H1 (cell line): ENCODE measurements at regions not wholly inside any gene's neighbourhood (a gene's known extent, or its start where the extent isn't known, plus 50 kb on each side); places are given as distances from the start of the nearest gene placed in this dataset.

Source experiments
- CTCF ChIA-PET: fragments of 300-600 bp; sonication (Branson Sonifier 250); formaldehyde crosslinking; loops from one replicate; lab custom pipeline; 2021; ENCODE audit not compliant: partially characterized antibody; lab: Charles Lee
- POLR2A ChIA-PET: fragments of 300-600 bp; sonication (Branson Sonifier 250); formaldehyde crosslinking; loops from one replicate; lab custom pipeline; 2021; ENCODE audit warnings: inconsistent platforms; ENCODE audit not compliant: partially characterized antibody; lab: Charles Lee
- DNase-seq, 2 experiments: peaks; one replicate each; pipeline versions ENCODE4 v3.0.0 to v3.0.0-alpha.2; 2010 to 2022; ENCODE audit warnings: low spot score in 2 of 2, low read depth in 1 of 2, mixed read lengths in 1 of 2
- FAIRE-seq: peaks from 2 replicates; lab custom pipeline; 2011; peaks lifted over from hg19 to GRCh38; lab: Jason Lieb, UNC
- H2AFZ ChIP-seq: 2 replicates; pipeline ENCODE4 v1.8.1; 2012; ENCODE audit warnings: low read length, inconsistent platforms
- H2AK5ac ChIP-seq: 2 replicates; pipeline ENCODE4 v1.6.1; 2013; ENCODE audit warnings: low read depth, low read length
- H2BK120ac ChIP-seq: replicated peaks from 2 replicates; pipeline ENCODE3; 2013; ENCODE audit warnings: low read depth, low read length, inconsistent platforms
- H2BK12ac ChIP-seq: 2 replicates; pipeline ENCODE4 v1.6.1; 2013; ENCODE audit warnings: low read depth, low read length
- H2BK15ac ChIP-seq: 2 replicates; pipeline ENCODE4 v1.6.1; 2013; ENCODE audit warnings: low read length
- H2BK20ac ChIP-seq: 2 replicates; pipeline ENCODE4 v1.6.1; 2013; ENCODE audit warnings: low read length
- H2BK5ac ChIP-seq: 2 replicates; pipeline ENCODE4 v1.6.1; 2013; ENCODE audit warnings: low read depth, low read length
- H3K14ac ChIP-seq: 2 replicates; pipeline ENCODE4 v1.6.1; 2013; ENCODE audit warnings: inconsistent platforms; ENCODE audit not compliant: insufficient read length
- H3K18ac ChIP-seq: 2 replicates; pipeline ENCODE4 v1.6.1; 2013; ENCODE audit warnings: low read length; ENCODE audit errors: extremely low read depth
- H3K23ac ChIP-seq: 2 replicates; pipeline ENCODE4 v1.6.1; 2013; ENCODE audit warnings: inconsistent platforms; ENCODE audit not compliant: insufficient read length
- H3K23me2 ChIP-seq: 2 replicates; pipeline ENCODE4 v1.6.1; 2013; ENCODE audit warnings: low read depth, low read length
- H3K27ac ChIP-seq: 2 replicates; pipeline ENCODE4 v1.6.1; 2011; ENCODE audit warnings: low read depth, low read length, inconsistent platforms
- H3K27me3 ChIP-seq, 4 experiments: replicated peaks in 1 of 4; 1 replicate in 1 of 4; 2 replicates in 3 of 4; pipeline versions ENCODE4 v1.6.1 to v1.8.1; 2011 to 2013; ENCODE audit warnings: low read length in 3 of 4, mild to moderate bottlenecking in 3 of 4, inconsistent platforms in 2 of 4, mixed read lengths in 2 of 4, moderate library complexity in 1 of 4; ENCODE audit not compliant: control insufficient read depth in 3 of 4, insufficient read depth in 3 of 4; ENCODE audit errors: extremely low read depth in 1 of 4
- H3K36me3 ChIP-seq, 4 experiments: 2 replicates each; pipeline versions ENCODE4 v1.6.1 to v1.8.1; 2011 to 2013; ENCODE audit warnings: mild to moderate bottlenecking in 4 of 4, low read length in 3 of 4, moderate library complexity in 2 of 4, control low read depth in 1 of 4, inconsistent platforms in 1 of 4; ENCODE audit not compliant: insufficient read depth in 4 of 4, control insufficient read depth in 2 of 4
- H3K4ac ChIP-seq: replicated peaks from 2 replicates; pipeline ENCODE3; 2013; ENCODE audit warnings: low read length, low read depth, mixed read lengths, inconsistent platforms; ENCODE audit not compliant: insufficient read length
- H3K4me1 ChIP-seq, 4 experiments: replicated peaks in 1 of 4; 1 replicate in 1 of 4; 2 replicates in 3 of 4; pipeline versions ENCODE4 v1.6.1 to v1.8.1; 2011 to 2013; ENCODE audit warnings: low read length in 3 of 4, inconsistent platforms in 2 of 4, mixed read lengths in 1 of 4; ENCODE audit not compliant: insufficient read depth in 4 of 4, control insufficient read depth in 3 of 4
- H3K4me2 ChIP-seq, 2 experiments: 2 replicates each; pipeline versions ENCODE4 v1.6.1 to v1.8.1; 2011 to 2013; ENCODE audit warnings: low read depth in 2 of 2, low read length in 2 of 2, control low read depth in 1 of 2, inconsistent platforms in 1 of 2, mild to moderate bottlenecking in 1 of 2; ENCODE audit not compliant: insufficient read depth in 1 of 2
- H3K4me3 ChIP-seq, 4 experiments: fragments of 200-600, 300-600 bp in 1 of 4; sonication (generic), shearing (Covaris generic), sonication (Bioruptor Twin) in 1 of 4; 2 replicates each; pipeline versions ENCODE4 v1.5.1 to v1.8.1; 2011 to 2016; ENCODE audit warnings: low read length in 4 of 4, low read depth in 3 of 4, control low read depth in 2 of 4, inconsistent platforms in 2 of 4, mild to moderate bottlenecking in 2 of 4, mixed read lengths in 1 of 4, moderate library complexity in 1 of 4; ENCODE audit not compliant: insufficient read depth in 2 of 4; ENCODE audit errors: extremely low read depth in 1 of 4
- H3K56ac ChIP-seq: replicated peaks from 2 replicates; pipeline ENCODE3; 2013; ENCODE audit warnings: low read depth, mild to moderate bottlenecking, mixed read lengths, low read length, inconsistent platforms; ENCODE audit not compliant: insufficient read length
- H3K79me1 ChIP-seq: 2 replicates; pipeline ENCODE4 v1.6.1; 2013; ENCODE audit warnings: low read depth, low read length, control low read depth
- H3K79me2 ChIP-seq, 2 experiments: 2 replicates each; pipeline versions ENCODE4 v1.6.1 to v1.8.1; 2012 to 2013; ENCODE audit warnings: low read length in 2 of 2, mild to moderate bottlenecking in 2 of 2, inconsistent platforms in 1 of 2; ENCODE audit not compliant: insufficient read depth in 2 of 2, control insufficient read depth in 1 of 2
- H3K9ac ChIP-seq, 4 experiments: replicated peaks in 1 of 4; 1 replicate in 1 of 4; 2 replicates in 3 of 4; pipeline versions ENCODE4 v1.6.1 to v1.8.1; 2011 to 2013; ENCODE audit warnings: low read depth in 3 of 4, low read length in 3 of 4, control low read depth in 2 of 4, mild to moderate bottlenecking in 2 of 4, moderate library complexity in 2 of 4, inconsistent platforms in 1 of 4; ENCODE audit errors: extremely low read depth in 1 of 4
- H3K9me3 ChIP-seq, 2 experiments: 2 replicates each; pipeline versions ENCODE4 v1.6.1 to v1.8.1; 2012 to 2013; ENCODE audit warnings: mild to moderate bottlenecking in 2 of 2, moderate library complexity in 2 of 2, control low read depth in 1 of 2, inconsistent platforms in 1 of 2, low read depth in 1 of 2, low read length in 1 of 2, mixed read lengths in 1 of 2; ENCODE audit not compliant: insufficient read depth in 2 of 2
- H4K20me1 ChIP-seq, 2 experiments: replicated peaks in 1 of 2; 2 replicates each; pipeline versions ENCODE3 to v1.8.1; 2011 to 2013; ENCODE audit warnings: inconsistent platforms in 2 of 2, low read length in 2 of 2, mild to moderate bottlenecking in 1 of 2; ENCODE audit not compliant: insufficient read depth in 2 of 2, control insufficient read depth in 1 of 2
- H4K5ac ChIP-seq: 2 replicates; pipeline ENCODE4 v1.6.1; 2013; ENCODE audit warnings: low read length, low read depth, mixed read lengths, inconsistent platforms; ENCODE audit not compliant: insufficient read length
- H4K8ac ChIP-seq: 2 replicates; pipeline ENCODE4 v1.8.0; 2013; ENCODE audit warnings: mild to moderate bottlenecking, moderate library complexity, low read length, inconsistent platforms; ENCODE audit not compliant: insufficient read depth; ENCODE audit errors: extremely low read depth
- H4K91ac ChIP-seq: replicated peaks from 2 replicates; pipeline ENCODE3; 2013; ENCODE audit warnings: low read length, mixed read lengths, inconsistent platforms; ENCODE audit not compliant: insufficient read length
- BCL11A ChIP-seq, 2 experiments: IDR thresholded peaks; one replicate each; pipeline ENCODE4 v1.6.1; 2011; ENCODE audit warnings: low read depth in 2 of 2, low read length in 2 of 2, mild to moderate bottlenecking in 2 of 2
- CREB1 ChIP-seq: IDR thresholded peaks from 2 replicates; pipeline ENCODE4 v1.6.1; 2012; ENCODE audit warnings: inconsistent platforms
- EZH2 ChIP-seq: fragments of 200-600 bp; sonication (generic); IDR thresholded peaks from 2 replicates; pipeline ENCODE4 v1.7.1; 2012; ENCODE audit warnings: low read depth, mild to moderate bottlenecking, moderate library complexity, low read length, inconsistent platforms; ENCODE audit not compliant: severe bottlenecking
- FOSL1 ChIP-seq: IDR thresholded peaks from 2 replicates; pipeline ENCODE4 v1.6.1; 2011; ENCODE audit warnings: mild to moderate bottlenecking, low read depth, low read length, moderate library complexity; ENCODE audit not compliant: insufficient read depth
- JUND ChIP-seq: IDR thresholded peaks from 2 replicates; pipeline ENCODE4 v1.6.1; 2011; ENCODE audit warnings: mild to moderate bottlenecking, improper control_type of control experiment, low read length
- POLR2A ChIP-seq, 2 experiments: IDR thresholded peaks; 1 replicate in 1 of 2; 2 replicates in 1 of 2; pipeline ENCODE4 v1.6.1; 2011; ENCODE audit warnings: low read depth in 2 of 2, low read length in 2 of 2, mild to moderate bottlenecking in 2 of 2; ENCODE audit errors: control extremely low read depth in 1 of 2
- POLR2AphosphoS5 ChIP-seq: IDR thresholded peaks from 2 replicates; pipeline ENCODE4 v1.6.1; 2011; ENCODE audit warnings: low read depth, low read length
- SP4 ChIP-seq: IDR thresholded peaks from 2 replicates; pipeline ENCODE4 v1.6.1; 2012; ENCODE audit warnings: low read length, inconsistent platforms
- SRF ChIP-seq: IDR thresholded peaks from 2 replicates; pipeline ENCODE4 v1.6.1; 2011; ENCODE audit warnings: mild to moderate bottlenecking, low read depth, low read length, moderate library complexity
- TCF12 ChIP-seq: IDR thresholded peaks from 2 replicates; pipeline ENCODE4 v1.6.1; 2011; ENCODE audit warnings: low read depth, mild to moderate bottlenecking, low read length
- WGBS, 2 experiments: shearing (Covaris generic) in 1 of 2; methylation state at CpG; one replicate each; pipeline versions ENCODE4 v1.1.6 to v1.1.7; 2013 to 2015; ENCODE audit warnings: low lambda C conversion rate in 2 of 2, mixed read lengths in 2 of 2, inconsistent platforms in 1 of 2, low coverage in 1 of 2, missing lambda C conversion rate in 1 of 2; ENCODE audit not compliant: insufficient replicate concordance in 2 of 2, insufficient coverage in 1 of 2, insufficient read length in 1 of 2; ENCODE audit errors: extremely low coverage in 1 of 2, missing lambda C conversion rate in 1 of 2; 5-methylcytosine and 5-hydroxymethylcytosine counted together
- TF ChIP-seq, protein P1 (sequence below): IDR thresholded peaks from 2 replicates; pipeline ENCODE4 v1.6.1; 2012; ENCODE audit warnings: inconsistent platforms

GRCh38 chr2:66903745-66904465 is 469.0 kb downstream of the MEIS1 start:
- no peaks in the 10 kb centered on the region; a peak in 1 of 7 replicates for H3K4me1 ChIP-seq
- H3K4me2 ChIP-seq = no peak overlapping the region
- no peaks in the 10 kb centered on the region for H3K9me3 ChIP-seq
- H4K20me1 ChIP-seq = no peaks in the 10 kb centered on the region
- no peaks in the 10 kb centered on the region for H3K79me2 ChIP-seq
- no peak overlapping the region for H2BK5ac ChIP-seq
- no peak overlapping the region for H3K4ac ChIP-seq
- DNase-seq (no peak), FAIRE-seq (no peak)
- no peak overlapping the region for H3K23ac ChIP-seq
- no peak overlapping the region for H4K91ac ChIP-seq
- H4K8ac ChIP-seq = no peak overlapping the region
- H2BK15ac ChIP-seq = no peak overlapping the region
- no peak overlapping the region for H2AFZ ChIP-seq
- H2BK12ac ChIP-seq = no peak overlapping the region
- no peak overlapping the region for H3K18ac ChIP-seq
- no peaks in the 10 kb centered on the region for H3K36me3 ChIP-seq
- ChIA-PET POLR2A (no interaction called here), CTCF (no interaction called here)
- H3K23me2 ChIP-seq = no peaks in the 10 kb centered on the region; the same call in 1 of the 2 replicates
- no peak overlapping the region for H2AK5ac ChIP-seq
- no peak overlapping the region for H4K5ac ChIP-seq
- H3K79me1 ChIP-seq = no peaks in the 10 kb centered on the region; the same call in 1 of the 2 replicates
- H3K9ac ChIP-seq = no peak overlapping the region
- WGBS, 2 experiments = 96% methylated on average over 9 of the region's 9 CpGs; no CpG with 5 or more reads in 1 of the 2 experiments
- H3K27ac ChIP-seq = no peak overlapping the region
- no peak overlapping the region for H3K56ac ChIP-seq
- H2BK20ac ChIP-seq = no peak overlapping the region
- no peaks in the 10 kb centered on the region for H3K27me3 ChIP-seq
- no peak overlapping the region for H2BK120ac ChIP-seq
- TF ChIP-seq CREB1 (no peak), POLR2AphosphoS5 (no peak), SP4 (no peak), BCL11A (IDR thresholded peaks at IDR 0.05; ENCODE audit: low read depth in 2 of 2, low read length in 2 of 2) (no peak), FOSL1 (no peak), TCF12 (no peak), POLR2A (IDR thresholded peaks at IDR 0.05; ENCODE audit: control extremely low read depth in 1 of 2, low read depth in 2 of 2, low read length in 2 of 2) (no peak), SRF (no peak), EZH2 (no peak), JUND (no peak)
- TF ChIP-seq, protein P1, sequence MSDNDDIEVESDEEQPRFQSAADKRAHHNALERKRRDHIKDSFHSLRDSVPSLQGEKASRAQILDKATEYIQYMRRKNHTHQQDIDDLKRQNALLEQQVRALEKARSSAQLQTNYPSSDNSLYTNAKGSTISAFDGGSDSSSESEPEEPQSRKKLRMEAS = no peak
- H3K14ac ChIP-seq = no peak overlapping the region
- no peak overlapping the region for H3K4me3 ChIP-seq
